LoVo (cell line): ENCODE measurements at regions not wholly inside any gene's neighbourhood (a gene's known extent, or its start where the extent isn't known, plus 50 kb on each side); places are given as distances from the start of the nearest gene placed in this dataset.

ENCODE experiments used
- DNase-seq: peaks from one replicate; pipeline ENCODE4 v3.0.0-alpha.2; 2016; ENCODE audit warnings: low spot score

DNA sequence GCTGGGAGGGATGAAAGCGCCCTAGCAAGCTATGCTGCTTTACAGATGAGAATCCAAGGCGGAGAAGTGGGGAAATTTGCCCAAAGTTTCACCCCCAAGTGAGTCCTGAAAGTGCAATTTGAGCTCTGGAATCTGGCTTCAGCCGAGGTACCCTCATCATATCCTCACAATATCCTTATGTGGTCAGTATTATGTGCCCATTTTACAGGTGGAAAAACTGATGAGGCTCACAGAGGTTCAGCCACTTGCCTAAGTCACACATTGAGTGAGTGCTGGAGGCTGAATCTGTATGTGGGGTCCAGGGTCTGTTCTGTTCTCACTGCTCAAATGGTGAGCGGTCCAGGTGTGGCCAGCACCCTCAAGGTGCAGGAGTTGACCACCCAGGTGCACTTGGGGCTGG, 85.3 kb downstream of the MATN1 start:
- no peak for DNase-seq

DNA sequence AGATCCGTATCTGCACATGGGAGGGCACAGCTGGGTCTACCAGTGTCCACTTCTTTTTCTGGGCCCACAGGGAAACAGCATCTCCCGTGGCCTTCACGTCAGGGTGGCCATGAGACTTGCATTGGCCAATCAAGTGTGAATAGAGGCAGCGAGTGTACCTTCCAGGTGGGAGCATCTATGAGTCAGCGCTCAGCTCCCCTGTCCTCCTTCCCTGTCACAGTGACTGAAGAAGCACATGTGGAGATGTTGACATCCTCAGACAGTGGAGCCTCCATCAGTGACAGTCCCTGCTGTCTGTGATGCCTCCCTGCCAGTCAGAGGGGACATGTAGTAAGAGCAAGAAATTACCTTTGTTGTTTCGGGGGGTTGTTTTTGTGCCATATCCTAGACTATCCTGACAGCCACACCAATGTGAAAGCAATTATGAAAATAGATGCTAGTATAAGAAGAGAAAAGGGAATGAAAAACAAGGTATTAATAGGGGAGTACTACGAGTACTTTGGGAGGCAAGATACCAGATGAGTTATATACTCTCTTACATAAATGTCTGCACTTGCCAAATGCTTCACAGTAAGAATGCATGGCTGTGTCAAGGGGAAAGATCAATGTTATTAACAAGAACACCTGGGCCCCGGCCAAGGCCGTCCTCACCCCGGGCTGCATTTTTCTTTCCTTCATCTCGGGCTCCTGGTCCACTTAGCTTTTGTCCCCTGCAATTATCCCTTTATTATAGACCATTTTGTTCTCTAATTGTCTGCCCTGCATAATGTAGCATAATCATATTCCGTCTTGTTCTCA, 86.0 kb downstream of the MATN1 start:
- no peak for DNase-seq

DNA sequence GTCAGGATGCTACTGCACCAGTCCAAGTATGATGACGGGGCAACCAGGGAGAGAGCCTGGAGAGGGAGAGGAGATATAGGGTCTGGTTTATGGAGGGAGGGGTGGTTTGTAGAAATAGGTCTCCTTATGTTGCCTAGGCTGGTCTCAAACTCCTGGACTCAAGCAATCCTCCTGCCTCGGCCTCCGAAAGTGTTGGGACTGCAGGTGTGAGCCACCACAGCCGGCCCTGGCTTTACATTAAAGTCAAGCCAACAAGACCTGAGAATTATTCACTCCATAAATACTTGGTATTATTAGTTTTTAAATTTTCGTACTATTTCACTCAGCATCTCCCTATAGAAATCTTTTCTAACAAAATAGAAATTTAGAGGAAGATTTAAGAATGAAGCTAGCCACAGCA, 86.8 kb downstream of the MATN1 start:
- no peak for DNase-seq

DNA sequence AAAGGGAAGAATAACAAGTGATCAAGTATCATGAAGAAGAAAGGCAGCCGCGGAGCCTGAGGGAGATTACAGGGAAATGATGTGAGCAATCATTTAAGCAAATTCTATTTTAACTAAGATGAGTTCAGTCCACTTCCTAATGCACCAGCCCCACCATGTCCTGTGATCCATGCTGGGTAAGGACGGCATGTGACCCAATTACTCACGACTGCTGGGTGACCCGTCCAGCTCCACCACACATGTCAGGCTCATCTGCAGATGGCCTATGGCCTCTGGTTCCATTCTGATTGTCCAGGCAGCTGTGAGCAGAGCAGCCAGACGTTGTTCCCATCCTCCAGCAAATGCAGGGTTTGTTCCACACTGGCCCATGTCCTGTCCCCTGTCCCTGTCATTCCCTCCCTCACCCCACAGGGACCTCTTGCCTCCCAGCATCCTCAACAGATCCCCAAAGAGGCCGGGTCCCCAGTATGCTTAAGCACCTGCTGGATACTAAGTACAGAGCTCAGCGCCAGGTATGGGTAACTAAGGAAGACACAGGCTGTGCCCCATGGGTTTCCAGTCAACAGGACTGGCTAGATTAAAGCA, 87.9 kb downstream of the MATN1 start:
- no peak for DNase-seq

DNA sequence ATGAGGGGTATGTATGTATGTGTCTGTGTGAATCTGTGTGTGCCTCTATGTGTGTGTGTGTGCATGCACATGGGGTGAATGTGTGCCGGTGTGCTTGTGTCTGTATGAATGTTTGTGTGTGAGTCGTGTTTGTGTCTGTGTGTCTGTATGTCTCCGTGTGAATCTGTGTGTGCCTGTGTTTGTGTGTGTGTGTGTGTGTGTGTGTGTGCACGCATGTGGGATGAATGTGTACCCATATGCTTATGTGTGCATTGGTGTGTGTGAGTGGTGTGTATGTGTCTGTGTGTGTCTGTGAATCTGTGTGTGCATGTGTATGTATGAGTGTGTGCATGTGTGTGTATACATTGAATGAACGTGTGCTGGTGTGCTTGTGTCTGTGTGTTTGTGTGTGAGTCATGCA, 88.9 kb downstream of the MATN1 start:
- DNase-seq = no peak

DNA sequence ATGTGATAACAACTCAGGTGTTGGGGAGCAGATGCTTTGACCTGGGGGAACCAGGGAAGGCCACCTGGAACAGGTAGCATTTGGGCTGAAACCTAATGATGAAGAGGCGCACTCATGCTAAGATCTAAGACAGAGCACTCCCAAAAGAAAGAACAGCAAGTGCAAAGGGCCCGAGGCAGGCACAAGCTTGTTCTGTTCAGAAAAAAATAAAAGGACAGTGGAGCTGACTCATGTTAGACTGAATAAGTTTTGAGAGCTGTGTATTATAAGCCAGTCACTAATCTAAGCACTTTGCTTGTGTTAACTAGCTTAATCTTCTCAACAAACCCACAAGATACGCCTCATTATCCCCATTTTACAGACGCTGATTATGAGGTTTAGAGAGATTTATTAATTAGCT, 90.1 kb downstream of the MATN1 start:
- DNase-seq = no peak

DNA sequence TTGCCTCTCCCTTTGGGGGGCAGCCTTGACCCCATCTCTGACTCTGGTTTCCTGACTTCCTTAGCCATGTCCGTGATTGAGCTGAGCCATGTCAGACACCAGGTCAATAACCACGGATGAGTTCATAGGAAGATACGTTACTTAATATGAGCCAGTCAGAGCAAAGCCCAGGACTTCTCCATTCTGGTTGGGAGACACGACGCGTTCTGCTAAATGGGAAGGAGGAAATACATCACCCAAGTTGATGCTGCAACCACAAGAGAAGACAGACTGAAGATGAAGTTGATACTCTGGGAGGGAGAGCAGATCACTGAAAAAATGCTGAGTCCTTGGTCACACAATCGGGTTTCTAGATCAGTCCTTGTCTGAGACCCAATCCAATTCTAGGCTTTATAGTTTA, 90.9 kb downstream of the MATN1 start:
- DNase-seq = no peak

DNA sequence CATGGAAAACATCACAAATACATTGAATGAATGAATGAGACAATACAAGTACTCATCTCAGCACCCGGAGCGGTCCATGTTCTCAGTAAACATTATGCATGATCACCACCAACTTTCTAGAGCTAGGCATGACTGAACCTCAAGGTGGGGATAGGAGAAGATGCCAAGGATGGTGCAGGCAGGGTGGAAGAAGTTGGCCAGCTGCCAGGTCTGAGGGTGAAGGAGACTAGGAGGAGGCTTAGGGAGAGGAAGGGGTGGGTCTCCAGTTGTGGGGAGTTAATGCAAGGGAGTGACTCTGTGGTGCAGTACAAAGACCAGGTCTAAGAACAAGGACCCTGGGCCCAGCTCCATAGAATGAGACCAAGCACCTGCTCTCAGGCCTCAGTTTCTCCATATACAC, 91.7 kb downstream of the MATN1 start:
- DNase-seq = no peak

DNA sequence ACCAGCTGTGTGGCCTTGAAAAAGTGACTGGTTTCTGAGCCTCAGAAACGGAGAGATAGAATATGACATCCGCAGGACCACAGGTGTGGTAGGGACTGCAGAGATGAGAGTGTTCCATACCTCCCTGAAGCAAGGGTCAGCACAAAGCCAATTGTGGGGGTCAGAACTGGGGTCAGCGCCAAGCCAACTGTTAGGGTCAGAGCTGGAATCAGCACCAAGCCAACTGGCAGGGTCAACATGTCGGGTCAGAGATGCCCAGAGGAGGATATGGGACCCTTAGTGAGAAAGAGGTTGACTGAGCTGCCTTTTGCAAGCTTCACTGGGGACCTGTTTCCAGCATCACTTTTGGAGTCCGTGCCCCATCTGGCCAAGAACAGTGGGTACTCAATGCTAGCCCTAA, 93.9 kb downstream of the MATN1 start:
- no peak for DNase-seq

DNA sequence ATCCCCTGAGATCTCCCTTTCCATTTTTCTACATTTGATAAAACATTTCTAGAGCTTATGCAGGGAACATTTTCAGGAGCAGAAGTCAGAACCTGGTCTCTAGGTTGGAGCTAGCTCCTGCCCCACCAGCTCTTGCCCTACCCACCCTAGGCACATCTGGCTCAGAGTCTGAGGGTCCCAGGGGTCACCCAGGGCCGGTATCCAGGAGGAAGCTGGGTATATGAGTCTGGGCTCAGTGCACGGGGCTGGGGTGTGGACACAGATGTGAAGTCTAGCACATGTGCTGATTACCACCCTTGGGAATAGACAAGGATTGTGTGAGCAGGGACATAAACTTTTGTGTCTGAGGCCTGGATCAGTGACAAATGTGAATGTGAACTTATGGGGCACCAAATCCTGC, 95.4 kb downstream of the MATN1 start:
- DNase-seq = no peak

DNA sequence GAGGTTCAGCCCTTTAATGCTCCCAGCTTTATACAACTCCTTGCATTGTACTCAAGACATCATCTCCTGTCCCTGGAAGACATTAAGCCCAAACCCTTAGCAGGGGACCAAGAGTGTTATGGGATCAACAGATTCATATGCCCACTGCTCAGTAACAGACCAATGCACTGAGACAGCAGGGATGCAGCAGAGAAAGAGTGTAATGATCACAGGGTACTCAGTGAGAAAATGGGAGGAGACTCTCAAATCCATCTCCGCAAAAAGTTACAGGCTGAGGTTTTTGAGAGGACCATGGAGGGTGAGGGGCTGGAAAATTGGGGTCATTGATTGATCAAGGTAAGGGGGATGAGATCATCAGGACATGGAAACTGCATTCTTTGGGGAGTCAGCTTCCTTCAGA, 96.2 kb downstream of the MATN1 start:
- no peak for DNase-seq

DNA sequence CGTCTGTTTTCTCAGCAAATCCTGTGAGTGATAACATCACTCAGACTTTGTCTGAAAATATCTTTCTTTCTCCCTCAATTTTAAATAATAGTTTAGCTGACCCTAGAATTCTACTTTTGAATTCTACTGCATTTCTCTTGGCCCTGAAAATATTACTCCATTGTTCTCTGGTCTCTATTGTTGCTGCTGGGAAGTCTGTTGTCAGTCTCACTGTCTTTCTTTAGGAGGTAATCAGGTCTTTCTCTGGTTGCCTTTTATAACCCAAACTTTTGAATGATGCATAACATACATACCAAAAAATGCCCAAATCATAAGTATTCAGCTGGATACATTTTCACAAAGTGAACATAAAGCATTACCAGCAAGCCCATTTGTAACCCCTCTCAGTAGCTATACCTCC, 100.0 kb downstream of the MATN1 start:
- DNase-seq = no peak

DNA sequence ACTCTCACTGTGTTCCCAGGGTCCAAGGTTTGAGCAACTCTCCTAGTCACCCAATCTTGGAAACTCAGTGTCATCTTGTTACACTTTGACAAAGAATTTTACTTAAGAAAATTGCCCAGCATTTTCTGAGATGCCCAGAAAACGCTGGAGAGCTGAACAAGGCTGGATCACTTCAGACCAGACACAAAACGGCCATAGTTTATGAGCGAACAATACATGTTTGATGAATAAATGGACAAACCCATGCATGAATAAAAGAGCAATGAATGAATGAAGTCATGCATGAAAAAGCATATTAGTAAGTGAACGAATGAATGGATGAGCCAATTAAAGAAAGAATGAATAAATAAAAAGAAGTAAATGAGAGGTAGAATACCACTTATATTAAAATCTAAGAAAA, 103.8 kb downstream of the MATN1 start:
- no peak for DNase-seq

DNA sequence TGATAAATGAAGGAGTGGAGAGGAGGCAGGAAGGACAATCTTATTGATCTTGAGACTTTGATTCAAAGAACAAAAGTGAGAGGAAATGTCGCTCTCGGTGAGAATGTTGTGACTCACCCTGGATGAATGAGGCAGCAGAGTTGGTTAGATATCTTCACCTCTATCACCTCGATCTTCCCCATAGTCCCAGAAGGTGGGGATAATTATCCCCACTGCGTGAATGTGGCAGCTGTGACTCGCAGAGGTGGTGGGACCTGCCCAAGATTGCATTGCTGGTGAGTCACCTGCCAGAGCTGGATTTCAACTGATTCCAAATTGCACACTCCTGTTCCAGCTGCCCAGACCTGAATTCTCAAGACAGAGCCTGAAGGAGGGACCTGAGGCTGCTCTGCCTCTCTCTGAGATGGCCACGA, 105.0 kb downstream of the MATN1 start:
- DNase-seq = peak; percentile 35

DNA sequence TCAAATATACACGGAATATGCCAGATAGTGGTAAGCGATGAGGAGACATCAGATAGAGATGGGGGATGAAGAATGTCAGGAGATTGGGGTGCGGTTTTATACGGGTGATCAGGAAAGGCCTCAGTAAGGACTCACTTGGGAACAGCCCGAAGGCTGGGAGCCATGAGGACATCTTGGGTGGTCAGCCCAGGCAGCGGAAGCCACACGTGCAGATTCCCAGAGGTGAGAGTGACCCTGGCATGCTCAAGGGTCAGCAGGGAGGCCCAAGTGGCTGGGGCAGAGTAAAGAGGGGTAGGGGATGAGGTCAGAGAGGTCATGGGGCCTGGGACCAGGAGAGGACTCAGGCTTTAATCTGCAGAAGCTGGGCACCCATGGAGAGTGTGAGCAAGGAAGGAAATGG, 106.6 kb downstream of the MATN1 start:
- no peak for DNase-seq

DNA sequence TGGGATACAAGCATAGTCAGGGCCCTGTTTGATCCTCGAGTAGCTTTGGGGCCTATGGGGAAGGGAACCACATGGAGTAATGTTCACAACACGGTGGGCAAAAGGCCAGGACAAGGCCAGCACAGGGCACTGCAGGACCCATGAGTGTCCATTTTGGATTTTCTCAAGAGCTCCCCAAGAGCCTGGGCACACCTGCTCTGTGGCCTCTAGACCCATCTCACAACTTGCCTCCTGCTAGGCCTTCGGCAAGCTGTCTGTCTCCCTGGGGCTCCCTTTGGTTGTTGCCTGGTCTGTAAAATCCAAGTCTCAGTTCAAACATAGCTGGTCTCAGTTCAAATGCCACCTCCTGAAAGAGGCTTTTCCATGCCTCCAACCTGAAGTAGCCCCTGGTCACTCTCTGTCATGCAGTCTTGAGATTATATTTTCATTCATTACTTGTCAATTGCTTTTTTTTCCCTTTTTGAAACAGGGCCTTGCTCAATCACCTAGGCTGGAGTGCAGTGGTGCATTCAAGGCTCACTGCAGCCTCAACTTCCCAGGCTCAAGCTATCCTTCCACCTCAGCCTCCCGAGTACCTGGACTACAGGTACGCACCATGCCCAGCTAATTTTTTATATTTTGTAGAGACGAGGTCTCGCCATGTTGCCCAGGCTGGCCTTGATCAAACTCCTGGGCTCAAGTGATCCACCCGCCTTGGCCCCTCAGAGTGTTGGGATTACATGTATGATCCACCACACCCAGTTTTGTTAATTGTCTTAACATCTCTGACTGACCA, 107.4 kb downstream of the MATN1 start:
- DNase-seq = no peak

DNA sequence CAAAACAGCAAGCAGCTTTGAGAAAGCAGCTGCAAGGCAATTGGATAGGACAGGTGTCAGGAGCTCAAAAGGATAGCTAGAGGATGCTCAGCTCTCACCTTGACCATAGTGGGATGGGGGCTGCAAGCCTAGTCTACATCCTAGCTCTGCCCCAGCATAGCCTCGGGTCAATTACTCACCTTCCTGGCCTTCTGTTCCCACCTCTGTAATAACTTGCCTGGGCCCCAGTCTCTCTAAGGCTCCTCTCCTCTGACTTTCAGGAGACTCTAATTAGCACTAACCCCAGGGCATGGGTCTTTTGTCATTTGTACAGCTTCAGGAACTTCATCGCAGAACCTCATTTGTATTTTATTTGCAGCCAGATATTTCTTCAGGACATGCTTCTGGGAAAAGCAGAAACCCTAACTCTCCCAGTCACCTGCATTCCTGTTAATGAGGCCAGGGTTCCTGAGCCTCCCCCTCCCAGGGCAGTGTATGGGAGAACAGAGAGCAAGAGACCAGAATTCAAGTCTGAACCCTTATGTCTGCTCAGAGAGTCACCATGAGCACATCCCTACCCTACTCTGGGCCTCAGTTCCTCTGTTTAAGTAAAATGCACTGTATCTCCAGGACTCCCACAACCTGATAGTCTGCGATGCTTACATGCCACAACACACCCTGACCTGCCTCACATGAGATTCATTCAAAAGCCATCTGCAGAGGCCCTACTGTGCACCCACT, 108.1 kb downstream of the MATN1 start:
- no peak for DNase-seq

DNA sequence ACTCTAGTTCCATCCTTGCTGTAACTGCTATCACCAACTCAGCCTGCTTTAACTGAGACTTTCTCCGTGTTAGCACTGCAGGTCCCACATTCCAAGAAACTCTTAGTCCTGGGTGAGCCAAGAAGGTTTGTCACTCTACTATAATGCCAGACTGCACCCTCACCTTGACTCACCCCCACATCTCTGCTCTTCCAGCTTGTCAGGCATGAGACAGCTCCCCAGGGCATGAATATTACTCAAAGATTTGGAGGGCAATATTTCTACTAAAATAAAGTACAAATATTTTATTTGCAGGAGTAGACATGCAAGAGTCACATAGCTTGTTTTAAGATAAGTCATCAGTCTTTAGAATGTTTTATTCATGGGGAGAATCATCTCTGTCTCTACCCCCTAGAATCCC, 110.2 kb downstream of the MATN1 start:
- DNase-seq = no peak

DNA sequence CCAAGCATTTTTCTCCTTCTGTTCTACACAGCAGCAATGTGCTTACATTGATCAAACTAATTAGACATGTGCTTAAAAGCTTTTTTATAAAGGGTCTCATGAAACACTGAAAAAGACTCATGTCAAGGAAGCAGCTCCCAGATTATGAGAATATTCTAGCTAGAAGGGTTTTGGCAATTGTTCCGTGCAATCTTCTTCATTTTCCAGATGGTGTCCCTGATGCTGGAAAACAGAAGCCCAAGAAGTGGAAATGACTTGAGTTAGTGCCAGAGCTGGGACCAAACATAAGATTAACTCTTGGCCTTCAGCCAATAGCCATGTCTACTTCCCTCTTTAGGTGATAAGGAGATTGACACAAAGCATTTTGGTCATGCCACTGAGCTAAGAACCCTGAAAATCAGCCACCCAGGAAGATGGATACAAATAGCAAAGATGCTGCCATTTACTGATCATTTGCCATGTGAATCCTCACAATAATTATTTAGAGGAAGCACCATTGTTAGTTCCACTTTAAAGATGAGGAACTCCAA, 110.8 kb downstream of the MATN1 start:
- DNase-seq = no peak

DNA sequence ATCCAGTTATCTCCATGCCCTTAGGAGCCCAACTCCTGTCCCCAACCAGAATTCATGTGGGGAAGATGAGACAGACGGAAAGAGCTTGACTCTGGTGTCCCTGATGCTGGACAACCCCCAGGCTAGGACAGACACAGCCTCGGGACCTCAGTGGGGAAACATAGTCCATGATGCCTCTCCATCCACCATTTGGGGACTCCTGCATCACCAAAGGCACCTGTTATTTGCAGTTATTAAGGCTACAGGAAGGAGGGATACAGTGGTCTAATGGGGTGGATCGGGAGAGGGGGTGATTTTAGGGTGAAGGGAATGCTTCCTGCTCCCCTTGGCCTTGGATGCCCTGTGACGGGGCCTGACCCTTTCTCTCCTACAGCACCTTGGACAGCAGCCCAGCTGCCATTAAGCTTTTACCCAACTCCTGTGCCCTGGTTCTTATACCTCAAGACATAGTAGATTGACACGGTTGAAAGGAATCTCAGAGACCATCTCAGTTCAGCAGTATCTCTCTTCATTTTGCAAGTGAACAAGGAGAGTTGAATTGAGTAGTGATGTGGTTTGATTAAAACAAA, 111.6 kb downstream of the MATN1 start:
- no peak for DNase-seq

DNA sequence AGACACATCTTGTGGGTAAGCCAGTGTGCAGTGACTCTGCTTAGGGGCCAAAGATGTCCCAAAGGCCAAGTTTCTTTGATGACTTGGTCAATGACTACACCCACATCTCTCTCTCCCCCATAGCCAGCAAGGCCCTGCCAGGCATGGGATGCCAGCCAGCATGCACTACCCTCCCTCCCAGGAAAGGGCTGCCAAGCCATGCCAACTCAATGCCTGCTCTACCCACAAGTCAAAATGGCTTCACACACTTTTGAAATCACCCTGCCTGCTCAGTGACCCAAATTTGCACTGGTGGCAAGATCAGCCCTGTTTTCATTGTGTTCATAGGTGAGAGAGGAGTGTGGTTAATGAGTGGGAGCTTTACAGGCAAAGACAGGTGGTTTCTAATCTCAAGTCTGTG, 112.5 kb downstream of the MATN1 start:
- no peak for DNase-seq

DNA sequence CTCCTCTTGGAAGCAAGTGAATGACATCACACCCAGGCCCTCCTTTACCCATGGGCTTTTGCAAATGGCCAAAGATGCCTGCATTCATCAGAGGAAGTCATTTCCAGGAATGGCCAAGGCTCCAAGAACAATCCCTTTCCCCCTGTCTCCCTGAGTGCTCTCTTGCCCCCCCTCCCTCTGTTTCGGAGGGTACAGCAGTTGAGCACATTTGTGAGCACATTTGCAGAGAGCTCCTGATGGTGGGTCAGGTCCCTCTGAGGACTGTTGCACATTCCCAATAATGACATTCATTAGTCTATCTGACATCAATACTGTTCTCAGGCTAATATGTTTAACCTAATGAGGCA, 113.4 kb downstream of the MATN1 start:
- DNase-seq = no peak
